Prostate gland (tissue), 2 donors: ENCODE measurements at regions not wholly inside any gene's neighbourhood (a gene's known extent, or its start where the extent isn't known, plus 50 kb on each side); places are given as distances from the start of the nearest gene placed in this dataset.
"Not testable (repeated sequence)": the region's sequence is repeated elsewhere in the genome, so short reads cannot be mapped to it uniquely, and the experiment has no call there.

ENCODE experiments used
- DNase-seq: peaks from one replicate; pipeline ENCODE4 v3.0.0-alpha.2; 2019; ENCODE audit warnings: low spot score
- H3K27ac ChIP-seq, 2 donors: fragments of 200-600 bp; sonication (generic); 2 replicates each; pipeline ENCODE4 v1.5.1; 2017 to 2019
- H3K27me3 ChIP-seq: fragments of 200-600 bp; sonication (generic); replicated peaks from 2 replicates; pipeline ENCODE4 v1.5.1; 2019; ENCODE audit not compliant: insufficient read depth
- H3K36me3 ChIP-seq, 2 donors: fragments of 200-600 bp; sonication (generic); 1 replicate in 1 of 2; 2 replicates in 1 of 2; pipeline versions ENCODE4 v1.5.1 to v1.8.1; 2017 to 2019
- H3K4me1 ChIP-seq: fragments of 200-600 bp; sonication (generic); replicated peaks from 2 replicates; pipeline ENCODE4 v1.5.1; 2019
- H3K4me3 ChIP-seq, 2 donors: fragments of 200-600 bp; sonication (generic); 2 replicates each; pipeline ENCODE4 v1.5.1; 2017 to 2019
- H3K9me3 ChIP-seq: fragments of 200-600 bp; sonication (generic); 2 replicates; pipeline ENCODE4 v1.5.1; 2017
- CTCF ChIP-seq, 4 experiments: fragments of 200-600 bp in 2 of 4; fragments of 450-650 bp in 2 of 4; sonication (generic) in 2 of 4; IDR thresholded peaks; 1 replicate in 3 of 4; 2 replicates in 1 of 4; pipeline ENCODE4 v1.5.1; 2016 to 2019; ENCODE audit warnings: antibody characterized with exemption in 4 of 4, mild to moderate bottlenecking in 2 of 4, moderate library complexity in 2 of 4
- POLR2A ChIP-seq: fragments of 450-650 bp; IDR thresholded peaks from one replicate; pipeline ENCODE4 v1.6.1; 2016; ENCODE audit warnings: antibody characterized with exemption, mild to moderate bottlenecking
- POLR2AphosphoS5 ChIP-seq: sonication (generic); formaldehyde crosslinking; IDR thresholded peaks from one replicate; pipeline ENCODE4 v1.6.1; 2017; ENCODE audit warnings: antibody characterized with exemption
- WGBS: methylation state at CpG from one replicate; pipeline ENCODE4 v1.1.5; 2018; 5-methylcytosine and 5-hydroxymethylcytosine counted together
- intact Hi-C: fragments of 100-400 bp; cut with DNase I; formaldehyde crosslinking; loops from one replicate; pipeline ENCODE4 v1.14.2; 2022

- H3K9me3 ChIP-seq = no peaks in the 10 kb centered on the region
- no peak for DNase-seq
- H3K4me1 ChIP-seq = no peaks in the 10 kb centered on the region
- intact Hi-C loops = no loop called here
- no peaks in the 10 kb centered on the region for H3K27me3 ChIP-seq
- H3K4me3 ChIP-seq = no peak overlapping the region
- no peak overlapping the region for H3K27ac ChIP-seq
- WGBS = 69% methylated on average over 1 of the region's 1 CpG
- TF ChIP-seq CTCF (IDR thresholded peaks at IDR 0.05) = no peak
- no peak for TF ChIP-seq POLR2A
- TF ChIP-seq POLR2AphosphoS5 = no peak
- H3K36me3 ChIP-seq = no peaks in the 10 kb centered on the region
Observed at GRCh38 chr2:53036196-53036595, 731.4 kb upstream of the CHAC2 start.

- Histone ChIP-seq H3K9me3 (no peaks in the 10 kb centered on the region), H3K27me3 (no peaks in the 10 kb centered on the region), H3K4me1 (no peaks in the 10 kb centered on the region), H3K4me3 (no peak overlapping the region), H3K36me3 (no peaks in the 10 kb centered on the region), H3K27ac (no peak overlapping the region)
- DNase-seq = no peak
- TF ChIP-seq CTCF (IDR thresholded peaks at IDR 0.05) = no peak
- TF ChIP-seq POLR2A = no peak
- no peak for TF ChIP-seq POLR2AphosphoS5
- intact Hi-C loops = no loop called here
- 70% methylated on average over 1 of the region's 1 CpG for WGBS
Observed at GRCh38 chr2:53035153-53035552, 732.5 kb upstream of the CHAC2 start.

GRCh38 chr2:53033411-53033810 lies 734.2 kb upstream of the CHAC2 start:
- H3K4me1 ChIP-seq = no peaks in the 10 kb centered on the region
- H3K27me3 ChIP-seq = no peaks in the 10 kb centered on the region
- DNase-seq = no peak
- no peak overlapping the region for H3K27ac ChIP-seq
- H3K36me3 ChIP-seq = no peaks in the 10 kb centered on the region
- H3K9me3 ChIP-seq = no peaks in the 10 kb centered on the region
- no peak for TF ChIP-seq POLR2AphosphoS5
- TF ChIP-seq CTCF (IDR thresholded peaks at IDR 0.05) = no peak
- TF ChIP-seq POLR2A = no peak
- no peak overlapping the region for H3K4me3 ChIP-seq
- intact Hi-C loops = no loop called here

GRCh38 chr2:53028746-53029423 lies 738.7 kb upstream of the CHAC2 start:
- H3K4me3 ChIP-seq = no peak overlapping the region
- TF ChIP-seq POLR2A (no peak), POLR2AphosphoS5 (no peak), CTCF (IDR thresholded peaks at IDR 0.05) (peak in 1 of 4 experiments; percentile 12)
- H3K4me1 ChIP-seq = no peaks in the 10 kb centered on the region
- DNase-seq = no peak
- no peaks in the 10 kb centered on the region for H3K27me3 ChIP-seq
- no peaks in the 10 kb centered on the region for H3K36me3 ChIP-seq
- no peak overlapping the region for H3K27ac ChIP-seq
- H3K9me3 ChIP-seq = no peaks in the 10 kb centered on the region
- 85% methylated on average over 6 of the region's 6 CpGs for WGBS
- intact Hi-C loops = no loop called here

GRCh38 chr2:53028225-53028624 lies 739.4 kb upstream of the CHAC2 start:
- no peaks in the 10 kb centered on the region for H3K9me3 ChIP-seq
- TF ChIP-seq POLR2AphosphoS5 (no peak), POLR2A (no peak), CTCF (IDR thresholded peaks at IDR 0.05) (no peak)
- DNase-seq = no peak
- no peak overlapping the region for H3K4me3 ChIP-seq
- no peak overlapping the region for H3K27ac ChIP-seq
- no peaks in the 10 kb centered on the region for H3K4me1 ChIP-seq
- intact Hi-C loops = no loop called here
- H3K36me3 ChIP-seq = no peaks in the 10 kb centered on the region
- H3K27me3 ChIP-seq = no peaks in the 10 kb centered on the region

GRCh38 chr2:53022248-53022647 lies 745.4 kb upstream of the CHAC2 start:
- H3K4me1 ChIP-seq, H3K9me3 ChIP-seq, H3K4me3 ChIP-seq, H3K27me3 ChIP-seq, H3K27ac ChIP-seq, H3K36me3 ChIP-seq, intact Hi-C loops, DNase-seq: not testable (repeated sequence)
- WGBS = 91% methylated on average over 4 of the region's 4 CpGs
